ENCODE measurements at regions not wholly inside any gene's neighbourhood (a gene's known extent, or its start where the extent isn't known, plus 50 kb on each side); places are given as distances from the start of the nearest gene placed in this dataset.
A peak's percentile ranks its signal among the peaks of the same experiment; 100 is the strongest.
"Not testable (repeated sequence)": the region's sequence is repeated elsewhere in the genome, so short reads cannot be mapped to it uniquely, and the experiment has no call there.

DNA sequence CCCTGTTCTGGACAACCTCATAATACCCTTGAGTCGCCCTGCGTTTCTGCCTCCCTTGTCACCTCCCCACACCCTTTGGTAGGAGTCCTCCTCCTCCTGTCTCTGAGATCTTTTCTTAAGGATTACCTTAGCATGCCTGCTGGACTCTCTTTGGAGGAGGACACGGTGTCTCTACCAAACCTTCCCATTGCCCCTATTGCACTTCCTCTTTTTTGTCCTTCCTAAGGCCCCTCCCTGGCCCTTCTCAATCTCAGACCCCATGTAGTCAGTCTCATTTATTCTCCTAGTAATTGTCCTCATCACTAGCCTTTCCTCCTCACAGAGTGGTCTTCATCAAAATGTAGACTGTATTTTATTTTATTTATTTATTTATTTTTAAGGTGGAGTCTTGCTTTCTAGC lies 335.0 kb upstream of the SFRP2 start:
- H3K4me1 ChIP-seq: no peaks in the 10 kb centered on the region
- H3K27ac ChIP-seq: no peak overlapping the region
- H3K9me3 ChIP-seq (replicated peaks): no peaks in the 10 kb centered on the region
- no peaks in the 10 kb centered on the region for H3K36me3 ChIP-seq
- H3K4me3 ChIP-seq: no peak overlapping the region
- DNase-seq: no peak
- no peaks in the 10 kb centered on the region for H3K27me3 ChIP-seq

DNA sequence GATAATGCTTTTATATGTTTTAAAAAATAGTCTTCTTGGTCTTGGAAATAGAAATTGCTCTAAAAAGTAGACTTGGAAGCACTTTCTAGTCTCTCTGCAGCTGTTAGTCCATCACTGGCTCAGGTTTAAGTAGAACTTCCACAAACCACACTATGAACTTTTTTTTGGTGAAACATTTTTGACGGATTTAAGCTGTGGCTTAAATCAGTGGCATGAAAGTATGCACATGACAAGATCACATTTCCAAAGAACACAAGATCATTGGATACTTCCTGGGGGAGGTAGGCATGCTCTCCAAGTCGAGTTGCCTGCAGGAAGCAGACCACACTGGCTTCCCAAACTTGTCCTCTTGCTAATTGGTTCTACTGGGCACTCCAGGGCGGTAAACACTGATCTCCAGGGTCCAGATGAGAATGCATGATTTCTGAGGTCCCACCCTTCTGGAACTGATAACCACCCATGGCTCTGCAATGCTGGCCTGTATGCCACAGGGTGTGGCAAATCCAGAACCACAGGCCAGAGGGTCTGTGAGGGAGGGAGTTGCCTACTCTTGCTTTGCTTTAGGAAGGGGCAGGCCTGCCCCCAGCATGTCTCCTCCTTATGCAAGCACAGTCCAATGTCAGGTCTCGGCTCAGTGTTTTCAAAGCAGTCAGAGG lies 331.9 kb upstream of the SFRP2 start:
- no peak overlapping the region for H3K4me3 ChIP-seq
- H3K36me3 ChIP-seq: no peaks in the 10 kb centered on the region
- DNase-seq: peak in 1 of 2 experiments; percentile 2
- no peak overlapping the region for H3K27ac ChIP-seq
- no peaks in the 10 kb centered on the region for H3K9me3 ChIP-seq (replicated peaks)
- no peaks in the 10 kb centered on the region for H3K4me1 ChIP-seq
- H3K27me3 ChIP-seq: no peaks in the 10 kb centered on the region

DNA sequence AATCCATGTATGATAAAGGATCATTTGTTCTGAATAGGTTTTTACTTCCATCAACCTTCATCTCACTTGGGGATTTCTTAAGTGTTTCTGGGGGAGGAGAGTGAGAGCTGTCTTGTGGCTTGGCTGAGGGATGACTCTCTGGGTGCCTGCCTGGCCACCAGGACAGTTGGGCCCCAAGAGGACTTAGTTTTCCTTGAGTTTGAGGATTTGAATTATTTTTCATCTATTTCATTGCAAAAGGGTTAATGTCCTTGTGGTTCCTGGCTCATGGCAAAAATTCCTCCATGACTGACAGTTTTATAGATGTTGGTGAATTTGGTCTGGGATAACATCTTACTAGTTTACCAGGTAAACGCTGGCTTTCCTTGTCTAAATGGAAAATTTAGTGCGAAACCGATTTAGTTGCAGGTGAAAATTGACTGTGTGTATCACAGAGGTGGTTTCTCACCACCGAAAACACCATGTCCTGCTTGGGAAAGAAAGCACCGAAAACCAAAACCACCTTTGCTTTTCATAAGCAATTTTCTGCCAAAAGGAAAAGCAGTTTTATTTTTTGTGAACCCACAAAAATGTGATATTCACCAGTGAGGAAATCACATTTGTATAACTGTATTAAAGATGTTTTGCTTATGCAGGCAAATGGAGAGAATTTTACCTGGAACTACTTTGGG lies 331.3 kb upstream of the SFRP2 start:
- H3K4me3 ChIP-seq: no peak overlapping the region
- no peaks in the 10 kb centered on the region for H3K4me1 ChIP-seq
- no peak for DNase-seq
- H3K27me3 ChIP-seq: no peaks in the 10 kb centered on the region
- no peak overlapping the region for H3K27ac ChIP-seq
- no peaks in the 10 kb centered on the region for H3K9me3 ChIP-seq (replicated peaks)
- H3K36me3 ChIP-seq: no peaks in the 10 kb centered on the region

DNA sequence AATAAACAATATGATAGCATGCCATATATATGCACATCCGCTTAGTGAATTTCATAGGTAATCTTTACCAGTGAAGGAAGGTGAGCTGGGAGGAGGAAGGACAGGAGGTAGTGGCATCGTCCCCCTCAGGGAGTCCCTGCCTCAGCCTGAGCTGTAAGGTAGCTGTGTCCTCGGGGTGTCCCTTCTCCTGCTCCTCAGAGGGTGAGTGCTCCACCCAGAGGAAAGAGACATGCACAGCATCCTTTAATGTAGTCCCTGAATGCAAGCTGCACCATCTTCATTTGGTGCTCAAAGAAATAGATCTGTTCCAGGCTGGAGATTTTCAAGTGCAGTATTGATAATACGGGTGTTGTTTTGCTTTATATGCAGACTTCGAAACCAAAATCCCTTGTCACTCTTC lies 330.4 kb upstream of the SFRP2 start:
- H3K27ac ChIP-seq: no peak overlapping the region
- no peaks in the 10 kb centered on the region for H3K4me1 ChIP-seq
- H3K4me3 ChIP-seq: no peak overlapping the region
- H3K36me3 ChIP-seq: no peaks in the 10 kb centered on the region
- no peaks in the 10 kb centered on the region for H3K27me3 ChIP-seq
- no peak for DNase-seq
- no peaks in the 10 kb centered on the region for H3K9me3 ChIP-seq (replicated peaks)

DNA sequence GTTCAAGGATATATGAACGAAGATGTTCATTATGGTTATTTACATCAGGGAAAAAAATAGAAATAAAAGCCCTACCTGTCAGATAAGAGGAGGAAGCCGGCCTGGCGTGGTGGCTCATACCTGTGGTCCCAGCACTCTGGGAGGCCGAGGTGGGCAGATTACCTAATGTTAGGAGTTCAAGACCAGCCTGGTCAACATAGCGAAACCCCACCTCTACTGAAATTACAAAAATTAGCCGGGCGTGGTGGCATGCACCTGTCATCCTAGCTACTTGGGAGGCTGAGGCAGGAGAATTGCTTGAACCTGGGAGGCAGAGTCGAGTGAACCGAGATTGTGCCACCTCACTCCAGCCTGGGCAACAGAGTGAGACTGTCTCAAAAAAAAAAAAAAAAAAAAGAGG lies 328.8 kb upstream of the SFRP2 start:
- H3K27me3 ChIP-seq; DNase-seq; H3K36me3 ChIP-seq; H3K4me3 ChIP-seq; H3K9me3 ChIP-seq (replicated peaks); H3K27ac ChIP-seq; H3K4me1 ChIP-seq: not testable (repeated sequence)

DNA sequence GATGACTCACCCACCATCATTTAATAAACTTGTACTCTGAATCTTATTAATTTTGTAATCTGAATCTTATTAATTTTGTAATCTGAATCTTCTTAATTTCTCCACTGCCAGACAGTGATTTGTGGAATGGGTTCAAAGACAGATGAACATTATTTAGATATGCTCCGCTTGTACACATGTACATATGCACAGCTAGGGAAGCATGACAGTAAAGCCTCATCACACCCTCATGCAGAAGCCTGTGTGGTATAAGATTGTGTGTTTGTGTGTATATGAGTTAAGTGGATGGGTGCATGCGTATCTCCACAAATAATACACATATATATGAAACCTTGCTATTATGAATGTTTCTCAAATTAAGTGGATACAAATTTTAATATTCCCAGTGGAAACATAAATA lies 318.5 kb upstream of the SFRP2 start:
- Histone ChIP-seq H3K4me3 (no peak overlapping the region), H3K27ac (no peak overlapping the region)

DNA sequence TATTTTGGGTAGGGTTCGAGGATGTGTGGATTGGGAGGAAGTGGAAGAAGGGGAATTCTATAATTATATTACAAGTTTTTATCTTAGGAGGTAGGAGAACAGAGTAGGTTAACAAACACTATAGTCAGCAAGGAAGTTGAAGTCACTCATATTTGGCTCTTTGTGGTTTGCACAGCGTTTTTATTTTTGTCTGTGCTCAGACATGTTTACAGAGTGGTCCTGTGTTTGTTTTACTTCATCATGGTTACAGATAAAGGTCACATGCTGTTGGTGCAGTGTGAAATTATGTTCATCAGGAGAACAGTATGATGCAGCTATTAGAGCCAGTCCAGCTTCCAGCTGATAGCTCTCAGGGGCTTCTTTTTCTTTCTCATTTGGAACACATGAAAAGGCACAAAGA lies 299.9 kb upstream of the SFRP2 start:
- Histone ChIP-seq H3K27me3 (no peaks in the 10 kb centered on the region), H3K36me3 (no peaks in the 10 kb centered on the region), H3K27ac (no peak overlapping the region), H3K9me3 (replicated peaks) (no peaks in the 10 kb centered on the region), H3K4me1 (no peaks in the 10 kb centered on the region), H3K4me3 (no peak overlapping the region)
- no peak for DNase-seq

More for the DNA sequence above, 318.5 kb upstream of the SFRP2 start:
- no peak for DNase-seq
- Histone ChIP-seq H3K36me3 (no peaks in the 10 kb centered on the region), H3K4me1 (no peaks in the 10 kb centered on the region), H3K9me3 (replicated peaks) (no peaks in the 10 kb centered on the region), H3K27me3 (no peaks in the 10 kb centered on the region)

DNA sequence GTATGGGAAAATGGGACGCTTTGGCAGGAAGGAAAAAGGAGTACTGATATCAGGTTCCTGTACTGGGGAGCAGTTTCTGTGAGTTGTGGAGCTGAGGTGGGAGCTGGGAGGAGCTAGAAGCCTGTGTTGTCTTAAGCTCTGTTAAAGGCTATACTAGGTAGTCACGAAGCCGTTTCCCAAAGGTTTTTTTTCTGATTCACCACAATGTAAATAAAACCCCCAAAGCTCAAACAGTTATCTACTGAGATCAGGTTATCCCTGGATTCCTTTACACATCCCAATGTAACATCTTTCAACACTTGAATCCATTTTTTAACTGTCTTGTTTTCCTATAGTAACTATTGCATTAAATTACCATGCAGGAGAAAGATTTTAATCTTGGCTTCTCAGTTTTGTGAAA lies 297.4 kb upstream of the SFRP2 start:
- no peaks in the 10 kb centered on the region for H3K27me3 ChIP-seq
- H3K36me3 ChIP-seq: no peaks in the 10 kb centered on the region
- H3K27ac ChIP-seq: no peak overlapping the region
- no peak overlapping the region for H3K4me3 ChIP-seq
- DNase-seq: no peak
- no peaks in the 10 kb centered on the region for H3K9me3 ChIP-seq (replicated peaks)
- no peaks in the 10 kb centered on the region for H3K4me1 ChIP-seq

DNA sequence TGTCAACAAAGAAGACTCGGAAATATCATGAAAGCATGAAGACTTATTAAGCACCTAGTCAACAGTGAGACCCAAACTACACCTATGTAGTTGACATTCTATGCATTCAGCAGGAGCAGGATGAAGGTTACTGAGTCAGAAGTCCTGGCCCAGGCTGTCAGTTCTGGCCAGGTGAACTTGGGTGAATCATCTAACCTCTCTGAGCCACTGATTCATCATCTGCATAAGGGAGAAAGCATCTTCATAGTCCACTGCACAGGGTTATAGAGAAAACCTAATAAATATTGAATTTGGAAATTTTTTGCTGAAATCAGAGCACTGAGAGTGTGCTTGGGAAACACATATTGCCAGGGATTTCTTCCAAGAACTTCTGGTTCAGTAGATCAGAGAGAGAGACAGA lies 296.0 kb upstream of the SFRP2 start:
- Histone ChIP-seq H3K4me1 (no peaks in the 10 kb centered on the region), H3K27ac (no peak overlapping the region), H3K27me3 (no peaks in the 10 kb centered on the region), H3K9me3 (replicated peaks) (no peaks in the 10 kb centered on the region), H3K36me3 (no peaks in the 10 kb centered on the region), H3K4me3 (no peak overlapping the region)
- no peak for DNase-seq

DNA sequence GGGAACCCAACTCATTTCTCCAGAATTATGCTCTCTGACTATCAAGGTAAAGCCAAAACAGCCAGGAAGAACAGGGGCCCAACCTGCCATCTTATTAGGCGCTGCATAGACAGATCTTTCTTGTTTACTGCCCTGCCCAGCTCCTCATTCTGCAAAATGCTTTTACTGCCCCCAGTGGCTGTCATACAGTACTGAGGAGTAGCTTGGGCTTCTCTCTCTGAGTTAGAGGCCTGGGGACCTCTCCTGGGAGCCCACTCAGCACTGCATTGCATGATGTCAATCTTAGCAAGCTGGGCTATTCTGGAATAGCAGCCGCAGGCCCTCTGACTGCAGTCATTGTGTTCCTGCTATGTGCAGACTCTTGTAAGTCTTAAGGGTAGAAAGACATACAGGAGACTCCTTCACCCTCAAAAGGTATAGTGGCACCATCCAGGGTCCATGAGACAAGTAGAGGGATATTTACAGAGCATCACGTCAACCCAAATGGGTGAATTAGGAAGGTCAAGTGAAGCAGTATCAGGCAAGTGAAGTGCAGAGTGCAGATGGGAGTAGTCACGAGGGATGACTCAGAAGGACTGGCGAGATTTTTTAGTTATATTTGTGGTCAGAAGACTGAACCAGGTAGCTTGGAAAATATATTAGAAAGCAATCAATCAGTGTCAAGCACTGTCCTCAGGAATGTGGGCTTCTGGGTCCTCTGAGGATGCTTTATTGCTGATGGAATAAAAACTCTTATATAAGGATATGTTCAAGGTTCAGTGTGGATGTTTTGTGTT lies 294.1 kb upstream of the SFRP2 start:
- Histone ChIP-seq H3K4me1 (no peaks in the 10 kb centered on the region), H3K36me3 (no peaks in the 10 kb centered on the region), H3K27me3 (no peaks in the 10 kb centered on the region), H3K4me3 (no peak overlapping the region), H3K27ac (no peak overlapping the region), H3K9me3 (replicated peaks) (no peaks in the 10 kb centered on the region)
- DNase-seq: peak; percentile 2 to 9

DNA sequence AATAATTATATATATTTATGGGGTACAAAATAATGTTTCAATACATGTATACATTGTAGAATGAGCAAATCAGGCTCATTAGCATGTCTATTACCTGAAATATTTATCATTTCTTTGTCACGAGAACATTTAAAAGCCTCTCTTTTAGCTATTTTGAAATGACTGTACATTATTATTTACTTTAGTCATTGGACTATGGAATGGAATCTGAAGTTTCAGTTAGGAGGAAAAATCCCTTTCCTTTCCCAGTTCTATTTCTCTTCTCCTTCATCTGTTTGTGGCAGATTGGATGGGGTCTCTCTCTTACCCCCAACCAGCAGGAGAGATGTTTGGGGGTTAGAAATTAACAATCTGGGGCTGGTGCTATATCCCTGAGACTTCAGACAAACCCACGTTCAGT lies 292.5 kb upstream of the SFRP2 start:
- H3K4me1 ChIP-seq: no peaks in the 10 kb centered on the region
- no peak overlapping the region for H3K4me3 ChIP-seq
- no peak for DNase-seq
- H3K27ac ChIP-seq: no peak overlapping the region
- no peaks in the 10 kb centered on the region for H3K36me3 ChIP-seq
- H3K27me3 ChIP-seq: no peaks in the 10 kb centered on the region
- H3K9me3 ChIP-seq (replicated peaks): no peaks in the 10 kb centered on the region

DNA sequence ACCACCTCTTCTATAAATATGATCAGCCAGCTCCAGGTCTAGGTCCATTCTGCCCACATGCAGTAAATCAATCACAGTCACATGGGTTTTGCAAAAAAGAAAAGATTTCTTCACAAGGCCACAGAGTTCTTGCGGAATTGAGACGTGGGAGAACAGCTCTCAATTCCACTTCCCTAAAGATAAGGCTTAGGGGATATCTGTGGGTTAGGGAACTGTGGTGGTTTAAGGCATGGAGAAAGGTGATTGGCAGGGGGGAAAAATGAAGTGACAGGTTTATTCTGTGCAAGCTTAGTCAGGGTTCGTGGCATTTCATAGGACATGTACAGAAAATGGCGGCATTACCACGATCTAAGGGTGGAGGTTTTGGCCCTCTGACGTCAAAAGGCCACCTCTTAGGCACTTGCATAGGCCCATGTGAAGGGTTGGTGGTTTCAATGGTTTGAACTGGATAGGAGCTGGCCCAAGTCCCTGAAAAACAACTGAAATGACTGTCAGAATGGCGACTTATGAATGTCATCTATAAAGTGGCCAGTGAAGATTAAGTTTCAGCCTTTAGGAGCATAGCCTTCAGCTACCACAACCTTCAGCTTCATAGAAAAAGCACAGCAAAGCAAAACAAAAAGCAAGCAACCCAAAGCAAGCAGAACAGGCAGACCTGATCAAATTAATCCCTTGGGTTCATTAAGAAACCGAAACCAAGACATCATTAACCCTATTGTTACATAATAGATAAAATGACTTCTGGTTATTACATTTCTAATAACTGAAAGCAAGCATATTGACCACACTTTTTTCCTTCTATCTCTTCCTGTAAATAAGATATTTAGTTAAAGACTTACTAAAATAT lies 289.8 kb upstream of the SFRP2 start:
- Histone ChIP-seq H3K9me3 (replicated peaks) (no peaks in the 10 kb centered on the region), H3K4me3 (no peak overlapping the region), H3K4me1 (no peaks in the 10 kb centered on the region), H3K36me3 (no peaks in the 10 kb centered on the region), H3K27ac (no peak overlapping the region), H3K27me3 (no peaks in the 10 kb centered on the region)
- DNase-seq: no peak

DNA sequence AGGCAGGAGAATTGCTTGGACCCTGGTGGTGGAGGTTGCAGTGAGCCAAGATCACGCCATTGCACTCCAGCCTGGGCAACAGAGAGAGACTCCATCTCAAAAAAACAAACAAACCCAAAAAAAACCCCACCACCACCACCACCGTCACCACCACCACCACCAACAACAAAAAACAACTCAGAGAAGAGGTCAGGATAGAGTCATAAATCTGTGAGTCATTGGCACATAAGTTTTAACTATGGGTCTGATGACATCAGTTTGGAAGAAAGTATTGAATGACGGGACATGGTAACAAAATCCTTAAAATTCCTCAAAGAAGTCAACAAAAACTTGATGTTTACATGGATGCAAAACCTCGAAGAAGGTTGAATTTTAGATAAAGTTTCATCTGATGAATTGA lies 288.0 kb upstream of the SFRP2 start:
- H3K27me3 ChIP-seq: no peaks in the 10 kb centered on the region
- H3K36me3 ChIP-seq: no peaks in the 10 kb centered on the region
- no peak overlapping the region for H3K4me3 ChIP-seq
- no peaks in the 10 kb centered on the region for H3K9me3 ChIP-seq (replicated peaks)
- no peak overlapping the region for H3K27ac ChIP-seq
- no peak for DNase-seq
- no peaks in the 10 kb centered on the region for H3K4me1 ChIP-seq

DNA sequence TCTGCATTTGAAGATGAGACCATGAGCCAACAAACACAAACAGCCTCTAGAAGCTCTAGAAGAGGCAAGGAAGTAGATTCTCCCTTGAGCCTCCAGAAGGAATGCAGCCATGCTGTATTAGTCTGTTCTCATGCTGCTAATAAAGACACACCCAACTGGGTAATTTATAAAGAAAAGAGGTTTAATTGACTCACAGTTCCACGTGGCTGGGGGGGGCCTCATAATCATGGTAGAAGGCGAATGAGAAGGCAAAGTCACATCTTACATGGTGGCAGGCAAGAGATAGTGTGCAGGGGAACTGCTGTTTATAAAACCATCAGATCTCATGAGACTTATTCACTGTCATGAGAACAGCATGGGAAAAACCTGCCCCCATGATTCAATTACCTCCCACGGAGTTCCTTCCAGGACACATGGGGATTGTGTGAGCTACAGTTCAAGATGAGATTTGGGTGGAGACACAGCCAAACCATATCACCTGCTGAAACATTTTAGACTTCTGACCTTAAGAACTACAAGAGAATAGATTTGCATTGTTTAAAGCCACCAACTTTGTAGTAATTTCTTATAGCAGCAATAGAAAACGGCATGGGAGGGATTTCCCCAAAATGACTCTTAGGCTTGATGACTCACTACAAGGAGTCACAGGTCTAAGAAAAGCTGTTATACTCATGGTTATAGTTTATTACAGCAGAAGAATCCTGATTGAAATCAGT lies 284.4 kb upstream of the SFRP2 start:
- no peak overlapping the region for H3K27ac ChIP-seq
- H3K36me3 ChIP-seq: no peaks in the 10 kb centered on the region
- no peaks in the 10 kb centered on the region for H3K9me3 ChIP-seq (replicated peaks)
- H3K27me3 ChIP-seq: no peaks in the 10 kb centered on the region
- H3K4me3 ChIP-seq: no peak overlapping the region
- no peak for DNase-seq
- no peaks in the 10 kb centered on the region for H3K4me1 ChIP-seq
